AG08395 (cell line): ENCODE measurements at regions not wholly inside any gene's neighbourhood (a gene's known extent, or its start where the extent isn't known, plus 50 kb on each side); places are given as distances from the start of the nearest gene placed in this dataset.
A peak's percentile ranks its signal among the peaks of the same experiment; 100 is the strongest.
"Not testable (repeated sequence)": the region's sequence is repeated elsewhere in the genome, so short reads cannot be mapped to it uniquely, and the experiment has no call there.

Experiments used
- DNase-seq: peaks from one replicate; pipeline ENCODE4 v3.0.0; 2012; ENCODE audit warnings: mixed read lengths, low spot score

GRCh38 chr9:88816141-88816540 is 175.1 kb upstream of the S1PR3 start:
- peak; percentile 78 for DNase-seq

- DNase-seq: no peak
Measured at GRCh38 chr9:88816591-88816990, 174.7 kb upstream of the S1PR3 start.

DNA sequence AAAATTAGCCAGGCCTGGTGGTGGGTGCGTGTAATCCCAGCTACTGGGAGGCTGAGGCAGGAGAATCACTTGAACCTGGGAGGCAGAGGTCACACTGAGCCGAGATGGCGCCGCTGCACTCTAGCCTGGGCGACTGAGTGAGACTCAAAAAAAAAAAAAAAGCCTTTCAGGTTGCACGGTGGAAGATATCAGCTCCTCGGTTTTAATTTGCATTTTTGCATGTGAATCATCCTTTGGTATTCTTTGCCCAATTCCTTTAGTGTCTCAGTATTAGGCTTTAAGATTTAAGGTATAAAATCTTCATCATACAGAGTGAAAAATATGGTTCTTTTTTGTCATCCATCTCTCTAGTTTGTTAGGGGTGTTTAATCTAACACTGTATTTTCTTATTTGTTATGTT is 173.6 kb upstream of the S1PR3 start:
- DNase-seq: no peak

- peak; percentile 64 for DNase-seq
Measured at GRCh38 chr9:88818495-88819201, 172.6 kb upstream of the S1PR3 start.

DNA sequence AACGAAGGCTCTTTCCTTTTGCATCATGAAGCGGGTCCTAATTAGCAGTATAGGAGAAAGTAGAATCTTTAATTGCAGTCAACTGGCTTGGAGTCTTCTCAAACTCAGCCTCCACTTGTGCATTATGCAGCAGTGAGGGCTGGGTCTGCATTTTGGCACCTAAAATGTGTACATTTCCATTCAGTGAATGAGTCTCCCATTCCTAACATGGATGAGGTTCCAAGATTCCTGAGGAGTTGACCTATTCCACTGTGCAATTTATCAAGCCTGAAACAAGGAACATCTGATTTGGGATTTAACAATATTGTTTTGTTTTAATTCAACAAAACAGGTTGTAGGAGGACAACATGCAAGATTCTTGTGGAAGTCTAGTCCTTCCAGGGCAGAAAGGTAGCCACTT is 171.8 kb upstream of the S1PR3 start:
- no peak for DNase-seq

- no peak for DNase-seq
Measured at GRCh38 chr9:88820055-88820454, 171.2 kb upstream of the S1PR3 start.

- no peak for DNase-seq
Measured at GRCh38 chr9:88821033-88821745, 170.1 kb upstream of the S1PR3 start.

- no peak for DNase-seq
Measured at GRCh38 chr9:88821746-88822106, 169.5 kb upstream of the S1PR3 start.

- DNase-seq: no peak
Measured at GRCh38 chr9:88824711-88825110, 166.6 kb upstream of the S1PR3 start.

GRCh38 chr9:88826181-88826580 is 165.1 kb upstream of the S1PR3 start:
- no peak for DNase-seq

GRCh38 chr9:88826771-88827181 is 164.5 kb upstream of the S1PR3 start:
- DNase-seq: peak; percentile 69

- DNase-seq: no peak
Measured at GRCh38 chr9:88828018-88828417, 163.2 kb upstream of the S1PR3 start.

GRCh38 chr9:88828492-88828974 is 162.7 kb upstream of the S1PR3 start:
- DNase-seq: no peak

DNA sequence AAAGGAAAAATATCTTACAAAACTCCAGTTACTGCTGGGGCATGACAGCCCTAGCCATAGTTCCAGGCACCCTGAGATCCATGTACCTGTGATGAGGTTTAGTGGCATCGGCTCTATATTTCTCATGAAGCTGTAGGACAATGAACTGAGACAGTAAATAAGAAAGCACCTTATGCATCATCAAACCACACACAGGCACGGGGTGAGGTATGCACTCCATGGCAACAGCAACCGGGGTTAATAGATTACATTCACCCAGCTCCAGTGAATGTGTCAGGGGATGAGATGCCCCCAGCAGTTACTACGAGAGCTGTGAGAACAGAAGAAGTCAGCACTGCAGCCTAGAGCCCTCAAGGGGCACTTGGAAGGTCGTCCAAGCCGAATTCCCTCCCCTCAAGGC is 162.0 kb upstream of the S1PR3 start:
- DNase-seq: no peak

- DNase-seq: no peak
Measured at GRCh38 chr9:88831713-88832407, 159.4 kb upstream of the S1PR3 start.

- no peak for DNase-seq
Measured at GRCh38 chr9:88833946-88834345, 157.3 kb upstream of the S1PR3 start.

DNA sequence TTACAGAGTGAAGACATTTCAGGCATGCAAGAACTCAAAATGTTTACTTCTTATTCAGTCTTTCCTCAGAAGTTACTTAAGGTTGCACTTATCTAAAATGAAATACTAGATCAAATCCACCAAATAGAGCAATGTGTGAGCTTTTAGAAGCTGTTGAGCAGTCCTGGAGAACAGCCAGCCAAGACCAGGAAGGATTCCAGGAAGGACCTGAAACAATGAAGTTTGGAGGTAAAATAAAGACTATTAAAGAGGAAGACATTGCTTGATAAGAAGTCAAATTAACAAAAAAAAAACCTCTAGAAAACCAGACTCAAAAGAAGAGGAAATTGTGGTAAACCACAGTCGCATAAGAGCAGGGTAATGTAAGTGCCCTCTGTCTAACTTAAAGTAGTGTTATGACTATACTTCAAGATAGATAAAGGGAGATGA is 156.2 kb upstream of the S1PR3 start:
- no peak for DNase-seq

DNA sequence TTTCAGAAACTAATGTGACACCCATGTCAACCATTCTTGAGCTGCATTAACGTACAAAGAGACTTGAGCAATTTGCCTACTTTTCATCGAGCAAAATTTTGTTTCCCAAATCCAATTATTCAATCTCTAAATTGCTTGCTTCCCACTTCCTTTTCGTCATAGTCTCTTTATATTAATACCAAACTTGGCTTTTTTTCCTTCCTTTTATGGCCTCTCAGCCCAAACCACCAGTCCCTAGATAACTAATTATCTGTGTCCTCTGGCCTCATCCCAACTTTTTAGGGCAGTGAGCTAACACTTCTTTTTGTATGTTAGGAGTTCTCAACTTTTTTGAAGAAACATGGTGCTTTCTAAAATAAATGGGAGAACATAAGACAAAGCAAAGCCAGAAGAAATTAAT is 155.5 kb upstream of the S1PR3 start:
- no peak for DNase-seq

DNA sequence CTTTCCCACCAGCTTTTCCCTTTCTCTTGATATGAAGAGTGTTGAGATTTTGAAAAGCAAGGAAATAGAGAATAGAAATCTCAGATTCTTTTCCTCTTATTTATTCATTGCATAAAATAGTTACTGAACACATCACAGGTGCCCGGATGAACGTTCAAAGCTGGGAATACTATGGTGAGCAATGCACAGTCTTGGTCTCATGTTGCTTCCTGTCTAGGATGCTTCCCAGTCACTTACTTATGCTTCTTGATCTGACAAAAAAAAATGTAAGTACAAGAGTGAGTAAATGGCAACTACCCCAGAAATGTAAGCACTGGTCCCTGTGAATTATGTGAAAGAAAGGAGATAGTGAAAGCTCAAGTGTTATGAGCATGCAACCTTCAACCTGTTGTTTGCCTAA is 153.5 kb upstream of the S1PR3 start:
- no peak for DNase-seq

- not testable (repeated sequence) for DNase-seq
Measured at GRCh38 chr9:88849878-88850277, 141.4 kb upstream of the S1PR3 start.

DNA sequence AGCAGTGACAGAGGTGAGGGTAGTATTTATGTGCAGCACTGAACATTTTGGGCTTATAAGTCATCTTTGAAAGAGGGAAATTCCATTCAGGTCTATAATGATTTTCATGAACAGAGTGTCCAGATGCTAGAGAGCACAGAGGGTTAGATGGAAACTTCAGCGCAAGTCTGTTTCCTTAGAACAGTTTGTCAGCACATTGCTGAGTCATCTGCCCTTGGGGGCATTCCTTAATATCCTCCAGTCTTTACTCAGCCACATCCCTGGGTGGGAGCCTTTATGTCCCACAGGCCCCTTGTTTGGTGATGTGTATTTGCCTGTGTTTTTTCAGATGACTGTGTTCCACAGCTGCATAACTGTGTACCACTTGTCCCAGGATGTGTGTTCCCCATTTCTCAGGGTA is 138.5 kb upstream of the S1PR3 start:
- peak; percentile 84 for DNase-seq

DNA sequence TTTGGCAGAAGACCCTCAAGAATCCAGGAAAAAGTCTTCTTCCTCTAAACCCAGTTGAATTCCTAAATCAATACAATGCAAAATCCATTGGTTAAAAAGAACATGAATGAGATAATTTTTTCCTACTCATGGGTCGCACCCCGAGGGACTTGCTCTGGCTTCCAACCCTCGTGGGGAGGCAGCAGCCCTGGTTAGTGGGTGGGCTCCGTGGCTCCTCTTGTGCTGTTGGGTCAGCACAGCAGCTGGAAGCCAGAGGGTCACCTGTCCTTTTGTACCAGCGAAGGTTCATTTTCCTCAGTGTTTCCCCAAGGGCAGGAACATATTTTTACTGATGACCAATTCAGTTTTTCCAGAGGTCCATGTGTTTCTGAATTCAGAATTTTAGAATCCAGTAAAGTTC is 120.6 kb upstream of the S1PR3 start:
- DNase-seq: no peak

- no peak for DNase-seq
Measured at GRCh38 chr9:88871669-88872068, 119.6 kb upstream of the S1PR3 start.
